Effector memory CD8-positive, alpha-beta T cell (primary cell): ENCODE measurements at regions not wholly inside any gene's neighbourhood (a gene's known extent, or its start where the extent isn't known, plus 50 kb on each side); places are given as distances from the start of the nearest gene placed in this dataset.

ENCODE experiments used
- ATAC-seq: fragments of 150-1000 bp; cut with Tn5 transposase; replicated peaks from 2 replicates; pipeline ENCODE4 v1.10.0; 2021; ENCODE audit warnings: mild to moderate bottlenecking, moderate library complexity
- DNase-seq, 3 experiments: peaks; one replicate each; pipeline ENCODE4 v3.0.0; 2021
- H3K27ac Mint-ChIP-seq, 2 donors: one replicate each; pipeline ENCODE4 v1.8.0; 2022; ENCODE audit warnings: mild to moderate bottlenecking in 2 of 2, mixed read lengths in 2 of 2, moderate library complexity in 2 of 2
- H3K27me3 Mint-ChIP-seq, 2 donors: one replicate each; pipeline ENCODE4 v1.8.0; 2022; ENCODE audit warnings: mixed read lengths in 2 of 2
- H3K36me3 Mint-ChIP-seq: one replicate; pipeline ENCODE4 v1.8.0; 2022; ENCODE audit warnings: mild to moderate bottlenecking, moderate library complexity, mixed read lengths; ENCODE audit not compliant: insufficient read depth
- H3K4me1 Mint-ChIP-seq, 2 donors: one replicate each; pipeline ENCODE4 v1.8.0; 2022; ENCODE audit warnings: low read depth in 2 of 2, mixed read lengths in 2 of 2
- H3K4me3 Mint-ChIP-seq, 2 donors: one replicate each; pipeline ENCODE4 v1.8.0; 2022; ENCODE audit warnings: mild to moderate bottlenecking in 2 of 2, mixed read lengths in 2 of 2, moderate library complexity in 2 of 2
- H3K9me3 Mint-ChIP-seq, 2 donors: one replicate each; pipeline ENCODE4 v1.8.0; 2022; ENCODE audit warnings: mixed read lengths in 2 of 2

- H3K4me1 Mint-ChIP-seq, result no peaks in the 10 kb centered on the region
- no peak overlapping the region for H3K27ac Mint-ChIP-seq
- ATAC-seq, result no peak
- DNase-seq, result no peak
- peaks cover 3% of the 10 kb centered on the region for H3K36me3 Mint-ChIP-seq
- peaks cover 0 to 24% of the 10 kb centered on the region in 2 donors for H3K27me3 Mint-ChIP-seq
- H3K9me3 Mint-ChIP-seq, result no peaks in the 10 kb centered on the region
- no peak overlapping the region for H3K4me3 Mint-ChIP-seq
Measured at GRCh38 chr6:43990627-43991619, 136.3 kb downstream of the MRPL14 start.

- H3K4me3 Mint-ChIP-seq, result no peak overlapping the region
- no peaks in the 10 kb centered on the region for H3K4me1 Mint-ChIP-seq
- H3K27ac Mint-ChIP-seq, result no peak overlapping the region
- H3K27me3 Mint-ChIP-seq, result peaks cover 0 to 31% of the 10 kb centered on the region in 2 donors
- H3K36me3 Mint-ChIP-seq, result peaks cover 3% of the 10 kb centered on the region
- no peak for DNase-seq
- no peaks in the 10 kb centered on the region for H3K9me3 Mint-ChIP-seq
- no peak for ATAC-seq
Measured at GRCh38 chr6:43990275-43990626, 137.0 kb downstream of the MRPL14 start.

- DNase-seq (no peak), ATAC-seq (no peak)
- no peak overlapping the region for H3K27ac Mint-ChIP-seq
- H3K27me3 Mint-ChIP-seq, result peaks cover 0 to 37% of the 10 kb centered on the region in 2 donors
- peaks cover 3% of the 10 kb centered on the region for H3K36me3 Mint-ChIP-seq
- no peaks in the 10 kb centered on the region for H3K4me1 Mint-ChIP-seq
- no peaks in the 10 kb centered on the region for H3K9me3 Mint-ChIP-seq
- no peak overlapping the region for H3K4me3 Mint-ChIP-seq
Measured at GRCh38 chr6:43989581-43990146, 137.6 kb downstream of the MRPL14 start.

- ATAC-seq, result no peak
- peaks cover 3% of the 10 kb centered on the region for H3K36me3 Mint-ChIP-seq
Measured at GRCh38 chr6:43988801-43989200, 138.5 kb downstream of the MRPL14 start.

GRCh38 chr6:43987838-43988439, 139.3 kb downstream of the MRPL14 start:
- no peaks in the 10 kb centered on the region for H3K9me3 Mint-ChIP-seq
- no peak for ATAC-seq
- no peaks in the 10 kb centered on the region for H3K4me1 Mint-ChIP-seq
- H3K36me3 Mint-ChIP-seq, result peaks cover 3% of the 10 kb centered on the region
- H3K27me3 Mint-ChIP-seq, result peaks cover 0 to 48% of the 10 kb centered on the region in 2 donors
- no peak overlapping the region for H3K4me3 Mint-ChIP-seq
- H3K27ac Mint-ChIP-seq, result no peak overlapping the region
- DNase-seq, result no peak

More at GRCh38 chr6:43988801-43989200, 138.5 kb downstream of the MRPL14 start:
- no peak for DNase-seq
- no peaks in the 10 kb centered on the region for H3K4me1 Mint-ChIP-seq
- peaks cover 0 to 45% of the 10 kb centered on the region in 2 donors for H3K27me3 Mint-ChIP-seq
- no peak overlapping the region for H3K4me3 Mint-ChIP-seq
- H3K27ac Mint-ChIP-seq, result no peak overlapping the region
- H3K9me3 Mint-ChIP-seq, result no peaks in the 10 kb centered on the region

GRCh38 chr6:43986177-43986825, 141.0 kb downstream of the MRPL14 start:
- Mint-ChIP-seq H3K4me3 (no peak overlapping the region), H3K36me3 (peaks cover 3% of the 10 kb centered on the region)
- ATAC-seq, result no peak

GRCh38 chr6:43985329-43985728, 141.9 kb downstream of the MRPL14 start:
- Mint-ChIP-seq H3K27ac (no peak overlapping the region), H3K4me1 (no peaks in the 10 kb centered on the region), H3K9me3 (no peaks in the 10 kb centered on the region), H3K36me3 (peaks cover 3% of the 10 kb centered on the region), H3K27me3 (peaks cover 0 to 53% of the 10 kb centered on the region in 2 donors), H3K4me3 (no peak overlapping the region)
- ATAC-seq (no peak), DNase-seq (no peak)

More at GRCh38 chr6:43986177-43986825, 141.0 kb downstream of the MRPL14 start:
- H3K27ac Mint-ChIP-seq, result no peak overlapping the region
- DNase-seq, result no peak
- H3K4me1 Mint-ChIP-seq, result no peaks in the 10 kb centered on the region
- no peaks in the 10 kb centered on the region for H3K9me3 Mint-ChIP-seq
- H3K27me3 Mint-ChIP-seq, result peaks cover 0 to 48% of the 10 kb centered on the region in 2 donors

GRCh38 chr6:43984442-43985321, 142.6 kb downstream of the MRPL14 start:
- Mint-ChIP-seq H3K27me3 (peaks cover 0 to 57% of the 10 kb centered on the region in 2 donors), H3K4me3 (no peak overlapping the region), H3K4me1 (no peaks in the 10 kb centered on the region), H3K9me3 (no peaks in the 10 kb centered on the region), H3K36me3 (peaks cover 3% of the 10 kb centered on the region), H3K27ac (no peak overlapping the region)
- DNase-seq (no peak), ATAC-seq (no peak)

GRCh38 chr6:43983632-43984031, 143.6 kb downstream of the MRPL14 start:
- no peaks in the 10 kb centered on the region for H3K4me1 Mint-ChIP-seq
- ATAC-seq (no peak), DNase-seq (no peak)
- no peak overlapping the region for H3K4me3 Mint-ChIP-seq
- no peaks in the 10 kb centered on the region for H3K36me3 Mint-ChIP-seq
- H3K27me3 Mint-ChIP-seq, result peaks cover 0 to 57% of the 10 kb centered on the region in 2 donors
- H3K27ac Mint-ChIP-seq, result no peak overlapping the region
- H3K9me3 Mint-ChIP-seq, result no peaks in the 10 kb centered on the region

- H3K4me3 Mint-ChIP-seq, result no peak overlapping the region
- no peaks in the 10 kb centered on the region for H3K36me3 Mint-ChIP-seq
- peaks cover 0 to 61% of the 10 kb centered on the region in 2 donors for H3K27me3 Mint-ChIP-seq
- no peak for DNase-seq
- no peak for ATAC-seq
- no peaks in the 10 kb centered on the region for H3K4me1 Mint-ChIP-seq
- no peaks in the 10 kb centered on the region for H3K9me3 Mint-ChIP-seq
- no peak overlapping the region for H3K27ac Mint-ChIP-seq
Measured at GRCh38 chr6:43983191-43983590, 144.1 kb downstream of the MRPL14 start.

GRCh38 chr6:43982084-43982625, 145.1 kb downstream of the MRPL14 start:
- ATAC-seq, result no peak
- H3K36me3 Mint-ChIP-seq, result no peaks in the 10 kb centered on the region
- no peak for DNase-seq
- H3K27me3 Mint-ChIP-seq, result peaks cover 6 to 72% of the 10 kb centered on the region in 2 donors
- no peak overlapping the region for H3K27ac Mint-ChIP-seq
- no peaks in the 10 kb centered on the region for H3K9me3 Mint-ChIP-seq
- peaks cover 0 to 6% of the 10 kb centered on the region in 2 donors for H3K4me1 Mint-ChIP-seq
- no peak overlapping the region for H3K4me3 Mint-ChIP-seq

GRCh38 chr6:43981363-43981990, 145.8 kb downstream of the MRPL14 start:
- DNase-seq (no peak), ATAC-seq (no peak)
- Mint-ChIP-seq H3K36me3 (no peaks in the 10 kb centered on the region), H3K27me3 (peaks cover 12 to 69% of the 10 kb centered on the region in 2 donors), H3K4me1 (peaks cover 0 to 6% of the 10 kb centered on the region in 2 donors), H3K9me3 (no peaks in the 10 kb centered on the region), H3K27ac (no peak overlapping the region), H3K4me3 (no peak overlapping the region)
